Activated naive CD8-positive, alpha-beta T cell treated with anti-CD3 and anti-CD28 coated beads for 36 hours (primary cell): ENCODE measurements at regions not wholly inside any gene's neighbourhood (a gene's known extent, or its start where the extent isn't known, plus 50 kb on each side); places are given as distances from the start of the nearest gene placed in this dataset.
"Not testable (repeated sequence)": the region's sequence is repeated elsewhere in the genome, so short reads cannot be mapped to it uniquely, and the experiment has no call there.

Source experiments
- DNase-seq: peaks from one replicate; pipeline ENCODE4 v3.0.0; 2021
- H3K27ac Mint-ChIP-seq: one replicate; pipeline ENCODE4 v1.8.0; 2022; ENCODE audit warnings: mild to moderate bottlenecking, moderate library complexity, mixed read lengths
- H3K27me3 Mint-ChIP-seq: one replicate; pipeline ENCODE4 v1.8.0; 2022; ENCODE audit warnings: mild to moderate bottlenecking, mixed read lengths
- H3K36me3 Mint-ChIP-seq: one replicate; pipeline ENCODE4 v1.8.0; 2021; ENCODE audit warnings: mild to moderate bottlenecking, mixed read lengths
- H3K4me1 Mint-ChIP-seq: one replicate; pipeline ENCODE4 v1.8.0; 2021; ENCODE audit warnings: mixed read lengths
- H3K4me3 Mint-ChIP-seq: one replicate; pipeline ENCODE4 v1.8.0; 2022; ENCODE audit warnings: mild to moderate bottlenecking, moderate library complexity, mixed read lengths
- H3K9me3 Mint-ChIP-seq: one replicate; pipeline ENCODE4 v1.8.0; 2022; ENCODE audit warnings: mixed read lengths

GRCh38 chr2:16093639-16094529 is 153.5 kb downstream of the MYCN start:
- DNase-seq, result no peak
- no peaks in the 10 kb centered on the region for H3K36me3 Mint-ChIP-seq
- H3K27ac Mint-ChIP-seq, result no peak overlapping the region
- H3K9me3 Mint-ChIP-seq, result no peaks in the 10 kb centered on the region
- peaks cover 6% of the 10 kb centered on the region for H3K27me3 Mint-ChIP-seq
- no peaks in the 10 kb centered on the region for H3K4me1 Mint-ChIP-seq
- H3K4me3 Mint-ChIP-seq, result no peak overlapping the region

GRCh38 chr2:16092861-16093638 is 152.7 kb downstream of the MYCN start:
- no peak overlapping the region for H3K27ac Mint-ChIP-seq
- DNase-seq, result no peak

GRCh38 chr2:16091576-16092282 is 151.4 kb downstream of the MYCN start:
- DNase-seq, result no peak
- no peak overlapping the region for H3K27ac Mint-ChIP-seq
- peaks cover 6% of the 10 kb centered on the region for H3K27me3 Mint-ChIP-seq
- no peaks in the 10 kb centered on the region for H3K36me3 Mint-ChIP-seq
- H3K4me1 Mint-ChIP-seq, result peaks cover 4% of the 10 kb centered on the region
- H3K9me3 Mint-ChIP-seq, result no peaks in the 10 kb centered on the region
- no peak overlapping the region for H3K4me3 Mint-ChIP-seq

More at GRCh38 chr2:16092861-16093638, 152.7 kb downstream of the MYCN start:
- peaks cover 6% of the 10 kb centered on the region for H3K27me3 Mint-ChIP-seq
- no peaks in the 10 kb centered on the region for H3K36me3 Mint-ChIP-seq
- H3K4me1 Mint-ChIP-seq, result peaks cover 3% of the 10 kb centered on the region
- no peak overlapping the region for H3K4me3 Mint-ChIP-seq
- no peaks in the 10 kb centered on the region for H3K9me3 Mint-ChIP-seq

- Mint-ChIP-seq H3K9me3 (no peaks in the 10 kb centered on the region), H3K27me3 (peaks cover 6% of the 10 kb centered on the region), H3K4me1 (peaks cover 4% of the 10 kb centered on the region), H3K36me3 (no peaks in the 10 kb centered on the region), H3K4me3 (no peak overlapping the region), H3K27ac (no peak overlapping the region)
- DNase-seq, result no peak
These were observed 150.6 kb downstream of the MYCN start for GRCh38 chr2:16090650-16091575.

- H3K4me1 Mint-ChIP-seq, H3K9me3 Mint-ChIP-seq, H3K27ac Mint-ChIP-seq, DNase-seq, H3K27me3 Mint-ChIP-seq, H3K36me3 Mint-ChIP-seq, H3K4me3 Mint-ChIP-seq: not testable (repeated sequence)
These were observed 149.1 kb downstream of the MYCN start for GRCh38 chr2:16089491-16089890.

- Mint-ChIP-seq H3K4me3 (no peak overlapping the region), H3K4me1 (peaks cover 4% of the 10 kb centered on the region), H3K27me3 (peaks cover 6% of the 10 kb centered on the region), H3K27ac (no peak overlapping the region), H3K9me3 (no peaks in the 10 kb centered on the region), H3K36me3 (no peaks in the 10 kb centered on the region)
- DNase-seq, result no peak
These were observed 148.4 kb downstream of the MYCN start for GRCh38 chr2:16088802-16089112.

- no peak for DNase-seq
These were observed 147.9 kb downstream of the MYCN start for GRCh38 chr2:16088035-16088801.

GRCh38 chr2:16086136-16086535 is 145.8 kb downstream of the MYCN start:
- H3K4me3 Mint-ChIP-seq, H3K27ac Mint-ChIP-seq, H3K9me3 Mint-ChIP-seq, H3K27me3 Mint-ChIP-seq, DNase-seq, H3K36me3 Mint-ChIP-seq, H3K4me1 Mint-ChIP-seq: not testable (repeated sequence)

More at GRCh38 chr2:16088035-16088801, 147.9 kb downstream of the MYCN start:
- Mint-ChIP-seq H3K4me3 (no peak overlapping the region), H3K4me1 (peaks cover 4% of the 10 kb centered on the region), H3K36me3 (no peaks in the 10 kb centered on the region), H3K27ac (no peak overlapping the region), H3K9me3 (no peaks in the 10 kb centered on the region), H3K27me3 (peaks cover under 1% of the 10 kb centered on the region)

GRCh38 chr2:16085073-16085472 is 144.7 kb downstream of the MYCN start:
- H3K27ac Mint-ChIP-seq, result no peak overlapping the region
- no peaks in the 10 kb centered on the region for H3K36me3 Mint-ChIP-seq
- H3K4me1 Mint-ChIP-seq, result peaks cover 4% of the 10 kb centered on the region
- no peak overlapping the region for H3K4me3 Mint-ChIP-seq
- no peak for DNase-seq
- no peaks in the 10 kb centered on the region for H3K9me3 Mint-ChIP-seq
- H3K27me3 Mint-ChIP-seq, result no peaks in the 10 kb centered on the region

- Mint-ChIP-seq H3K27ac (no peak overlapping the region), H3K36me3 (no peaks in the 10 kb centered on the region), H3K27me3 (no peaks in the 10 kb centered on the region), H3K4me1 (peaks cover 4% of the 10 kb centered on the region), H3K9me3 (no peaks in the 10 kb centered on the region), H3K4me3 (no peak overlapping the region)
- no peak for DNase-seq
These were observed 143.9 kb downstream of the MYCN start for GRCh38 chr2:16084274-16084673.

GRCh38 chr2:16082276-16082675 is 141.9 kb downstream of the MYCN start:
- DNase-seq, result no peak
- Mint-ChIP-seq H3K9me3 (no peaks in the 10 kb centered on the region), H3K36me3 (no peaks in the 10 kb centered on the region), H3K4me3 (no peak overlapping the region), H3K4me1 (no peaks in the 10 kb centered on the region), H3K27me3 (no peaks in the 10 kb centered on the region), H3K27ac (no peak overlapping the region)

GRCh38 chr2:16081316-16082200 is 141.2 kb downstream of the MYCN start:
- Mint-ChIP-seq H3K9me3 (no peaks in the 10 kb centered on the region), H3K27me3 (no peaks in the 10 kb centered on the region), H3K4me3 (no peak overlapping the region), H3K27ac (no peak overlapping the region), H3K4me1 (no peaks in the 10 kb centered on the region), H3K36me3 (no peaks in the 10 kb centered on the region)
- no peak for DNase-seq

GRCh38 chr2:16080516-16080915 is 140.2 kb downstream of the MYCN start:
- H3K36me3 Mint-ChIP-seq, result no peaks in the 10 kb centered on the region
- no peak overlapping the region for H3K27ac Mint-ChIP-seq
- no peaks in the 10 kb centered on the region for H3K4me1 Mint-ChIP-seq
- no peak overlapping the region for H3K4me3 Mint-ChIP-seq
- no peaks in the 10 kb centered on the region for H3K9me3 Mint-ChIP-seq
- no peaks in the 10 kb centered on the region for H3K27me3 Mint-ChIP-seq
- no peak for DNase-seq
